Midbrain (tissue), 1 donor: ENCODE measurements at regions not wholly inside any gene's neighbourhood (a gene's known extent, or its start where the extent isn't known, plus 50 kb on each side); places are given as distances from the start of the nearest gene placed in this dataset.
"Not testable (repeated sequence)": the region's sequence is repeated elsewhere in the genome, so short reads cannot be mapped to it uniquely, and the experiment has no call there.

Experiments
- DNase-seq: peaks from one replicate; lab custom pipeline; 2025; lab: John Stamatoyannopoulos, UW

DNA sequence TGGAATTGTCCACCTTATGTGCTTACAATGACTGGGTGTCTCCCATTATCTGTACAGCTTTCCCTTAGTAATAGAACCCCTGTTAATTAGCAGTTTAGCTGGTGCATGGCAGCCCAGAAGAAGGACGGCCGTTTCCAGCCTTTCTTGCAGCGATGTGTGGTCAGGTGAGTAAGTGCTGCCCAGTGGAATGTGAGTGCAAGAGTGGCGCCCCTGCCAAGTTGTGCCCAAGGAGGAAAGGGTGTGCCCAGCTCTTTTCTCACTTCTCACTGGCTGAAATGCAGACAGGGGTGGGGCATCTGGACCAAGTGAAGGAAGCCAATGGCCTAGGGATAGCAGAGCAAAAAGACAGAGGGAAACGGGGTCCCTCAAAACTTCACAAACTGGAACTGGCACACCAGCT lies 296.8 kb downstream of the PREX1 start:
- DNase-seq = no peak

DNA sequence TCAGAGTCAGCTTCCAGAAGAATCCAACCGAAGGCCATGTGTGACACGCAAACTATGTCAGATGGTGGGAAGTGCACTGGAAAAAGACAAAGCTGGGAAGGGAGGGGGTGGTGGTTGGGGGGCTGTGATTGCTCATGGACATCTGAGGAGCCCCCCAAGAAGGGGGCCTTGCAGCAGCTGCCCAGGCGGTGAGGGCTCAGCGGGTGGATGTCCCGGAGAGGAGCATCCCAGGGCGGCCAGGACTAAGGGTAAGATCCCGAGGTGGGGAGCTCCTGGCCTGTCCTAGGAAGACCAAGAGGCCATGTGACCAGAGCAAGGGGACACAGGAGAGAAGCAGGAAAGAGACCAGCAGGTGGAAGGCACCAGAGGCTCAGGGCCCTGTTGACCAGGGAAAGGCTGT lies 299.5 kb downstream of the PREX1 start:
- DNase-seq = no peak

DNA sequence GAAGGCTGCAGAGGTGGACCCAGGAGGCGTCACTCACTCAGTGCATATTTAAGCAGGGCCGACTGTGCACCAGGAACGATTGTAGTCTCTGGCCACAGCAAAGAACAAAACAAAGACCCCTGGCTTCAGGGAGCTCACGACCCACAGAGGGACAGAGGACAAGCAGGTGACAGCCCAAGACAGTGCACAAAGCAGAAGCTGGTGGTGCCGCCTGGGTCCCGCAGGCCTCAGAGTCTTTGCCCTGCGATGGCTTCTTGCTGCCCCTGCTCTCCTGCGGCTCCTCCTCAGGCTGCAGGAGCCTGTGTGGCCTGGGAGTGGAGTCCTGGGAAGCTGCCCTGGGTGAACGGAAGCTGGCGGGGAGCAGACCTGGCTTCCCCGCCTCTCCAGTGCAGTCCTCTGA lies 300.0 kb downstream of the PREX1 start:
- no peak for DNase-seq

DNA sequence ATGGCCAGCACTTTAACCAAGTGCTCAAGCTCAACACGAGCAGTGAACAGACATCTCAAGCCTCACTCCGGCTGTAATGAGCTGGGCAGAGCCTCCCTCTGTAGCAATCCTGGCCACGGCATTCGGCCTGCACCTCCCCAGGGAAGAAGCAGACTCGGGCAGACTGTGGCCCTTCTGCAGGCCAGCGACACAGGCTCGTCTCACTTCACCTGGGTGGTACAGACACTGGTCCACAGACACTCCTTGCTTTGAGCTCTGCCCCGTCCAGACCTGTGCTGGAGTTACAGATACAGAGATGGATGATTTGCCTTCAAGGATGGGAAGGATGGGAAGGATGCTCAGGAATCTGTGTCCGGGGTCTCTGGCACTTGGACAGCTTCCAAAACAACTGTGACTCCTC lies 300.9 kb downstream of the PREX1 start:
- no peak for DNase-seq

DNA sequence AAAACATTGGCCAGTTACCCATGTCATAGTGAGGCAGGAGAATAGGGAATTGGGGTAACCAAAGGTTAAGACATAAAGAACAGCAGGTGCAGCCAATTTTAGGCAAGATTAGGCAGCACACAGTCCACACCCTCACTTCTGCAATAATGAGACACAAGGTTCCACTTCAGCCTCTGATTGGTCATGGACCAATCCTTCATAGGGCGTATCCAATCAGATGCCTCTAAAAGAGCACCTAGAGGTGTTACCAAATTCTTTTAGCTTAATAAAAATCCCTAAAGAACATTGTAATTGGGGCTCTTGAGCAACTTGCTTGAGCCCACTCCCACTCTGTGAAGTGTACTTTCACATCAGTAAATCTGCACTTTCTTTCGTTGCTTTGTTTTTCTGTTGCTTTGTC lies 302.4 kb downstream of the PREX1 start:
- no peak for DNase-seq

DNA sequence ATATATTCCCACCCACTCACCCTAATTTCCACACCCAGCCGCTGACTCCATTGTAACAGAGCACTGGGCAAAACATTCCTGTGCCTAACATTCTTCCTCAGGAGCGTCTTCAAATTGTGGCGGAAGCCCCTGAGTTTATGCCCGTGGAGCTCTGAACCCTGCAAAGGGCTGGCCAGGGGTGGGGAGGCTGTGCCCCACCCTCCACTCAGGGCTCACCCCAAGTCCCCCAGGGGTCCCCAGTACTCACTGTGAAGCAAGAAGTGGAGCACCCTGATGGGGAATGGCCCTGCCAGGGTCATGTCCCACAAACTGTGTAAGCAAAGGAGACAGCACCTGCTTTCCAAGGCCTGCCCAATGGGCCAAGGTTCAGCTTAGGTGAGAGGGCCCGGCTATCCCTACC lies 303.2 kb downstream of the PREX1 start:
- DNase-seq = no peak

DNA sequence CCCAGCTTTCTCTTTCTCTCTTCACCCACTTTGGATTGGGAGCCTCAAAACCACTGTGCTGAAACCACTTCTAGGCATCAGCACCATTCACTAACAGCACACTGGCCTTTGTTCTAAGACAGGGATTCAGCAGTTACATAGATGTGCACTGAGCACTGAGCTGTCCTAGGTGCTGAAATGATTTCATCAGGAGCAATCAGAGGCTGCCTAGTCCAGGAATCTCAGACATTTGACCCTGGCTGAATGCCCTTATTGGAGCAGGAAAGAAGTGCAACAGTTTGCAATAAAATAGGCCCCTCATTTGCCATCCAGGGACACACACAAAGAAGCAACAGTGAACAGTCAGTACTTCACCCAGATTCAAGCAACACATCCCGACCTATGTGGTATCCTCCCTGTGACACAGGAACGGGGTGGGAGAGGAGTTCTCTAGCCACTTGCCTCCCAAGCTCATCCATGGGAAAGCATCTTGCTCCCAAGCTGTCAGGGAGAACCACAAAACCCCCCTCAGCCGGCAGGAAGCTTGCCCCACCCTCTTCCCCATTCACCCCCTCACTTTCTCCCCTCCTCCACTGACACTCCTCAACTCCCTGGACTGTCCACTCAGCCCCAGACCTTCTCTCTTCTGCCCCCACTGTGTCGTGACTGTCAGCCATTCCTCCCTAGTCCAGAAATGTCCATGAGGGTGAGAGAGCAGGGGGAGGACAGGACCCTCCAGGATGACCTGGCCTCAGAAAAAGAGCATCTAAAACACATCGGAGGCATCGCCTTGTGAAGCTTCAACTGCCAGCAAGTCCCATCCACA lies 304.4 kb downstream of the PREX1 start:
- no peak for DNase-seq

DNA sequence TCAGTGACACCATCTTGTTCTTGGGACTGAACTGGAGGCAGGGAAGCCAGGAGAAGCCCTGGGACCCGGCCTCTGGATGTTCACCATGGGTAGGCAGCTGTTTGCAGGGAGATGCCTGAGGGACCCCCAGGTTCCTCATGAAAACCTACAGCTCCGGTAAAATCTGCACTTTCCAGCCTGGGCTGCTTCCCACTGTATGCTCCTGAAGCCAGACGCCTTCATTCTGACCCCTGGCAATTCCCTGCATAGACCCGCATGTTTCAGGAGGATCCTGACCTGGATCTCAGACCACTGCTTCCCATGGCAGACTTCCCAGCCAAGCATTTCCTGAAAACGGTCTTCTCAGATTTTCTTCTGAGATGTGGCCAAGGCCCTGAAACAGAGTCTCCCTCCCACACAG lies 306.7 kb downstream of the PREX1 start:
- no peak for DNase-seq

DNA sequence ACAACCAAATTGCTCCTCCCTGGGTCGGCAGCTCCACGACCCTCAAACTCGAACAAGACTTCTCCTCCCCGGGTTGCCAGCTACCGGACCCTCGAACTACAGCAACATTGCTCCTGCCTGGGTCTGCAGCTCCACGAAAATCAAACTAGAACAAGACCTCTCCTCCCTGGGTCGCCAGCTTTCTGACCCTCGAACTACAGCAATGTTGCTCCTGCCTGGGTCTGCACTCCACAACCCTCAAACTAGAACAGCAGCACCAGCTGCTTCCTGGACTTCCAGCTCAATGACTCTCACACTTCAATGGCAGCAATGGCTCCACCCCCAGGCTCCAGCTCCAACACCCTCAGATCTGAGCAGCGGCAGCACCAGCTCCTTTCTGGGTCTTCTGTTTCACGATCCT lies 311.6 kb downstream of the PREX1 start:
- DNase-seq = not testable (repeated sequence)

DNA sequence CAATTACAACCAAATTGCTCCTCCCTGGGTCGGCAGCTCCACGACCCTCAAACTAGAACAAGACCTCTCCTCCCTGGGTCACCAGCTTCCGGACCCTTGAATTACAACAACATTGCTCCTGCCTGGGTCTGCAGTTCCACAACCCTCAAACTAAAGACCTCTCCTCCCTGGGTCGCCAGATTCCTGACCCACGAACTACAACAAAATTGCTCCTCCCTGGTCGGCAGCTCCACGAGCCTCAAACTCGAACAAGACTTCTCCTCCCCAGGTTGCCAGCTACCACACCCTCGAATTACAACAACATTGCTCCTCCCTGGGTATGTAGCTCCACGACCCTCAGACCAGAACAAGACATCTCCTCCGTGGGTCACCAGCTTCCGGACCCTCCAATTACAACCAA lies 313.2 kb downstream of the PREX1 start:
- DNase-seq = not testable (repeated sequence)

DNA sequence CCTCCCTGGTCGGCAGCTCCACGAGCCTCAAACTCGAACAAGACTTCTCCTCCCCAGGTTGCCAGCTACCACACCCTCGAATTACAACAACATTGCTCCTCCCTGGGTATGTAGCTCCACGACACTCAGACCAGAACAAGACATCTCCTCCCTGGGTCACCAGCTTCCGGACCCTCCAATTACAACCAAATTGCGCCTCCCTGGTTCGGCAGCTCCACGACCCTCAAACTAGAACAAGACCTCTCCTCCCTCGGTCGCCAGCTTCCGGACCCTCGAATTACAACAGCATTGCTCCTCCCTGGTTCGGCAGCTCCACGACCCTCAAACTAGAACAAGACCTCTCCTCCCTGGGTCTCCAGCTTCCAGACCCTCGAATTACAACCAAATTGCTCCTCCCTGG lies 315.3 kb downstream of the PREX1 start:
- DNase-seq = not testable (repeated sequence)

DNA sequence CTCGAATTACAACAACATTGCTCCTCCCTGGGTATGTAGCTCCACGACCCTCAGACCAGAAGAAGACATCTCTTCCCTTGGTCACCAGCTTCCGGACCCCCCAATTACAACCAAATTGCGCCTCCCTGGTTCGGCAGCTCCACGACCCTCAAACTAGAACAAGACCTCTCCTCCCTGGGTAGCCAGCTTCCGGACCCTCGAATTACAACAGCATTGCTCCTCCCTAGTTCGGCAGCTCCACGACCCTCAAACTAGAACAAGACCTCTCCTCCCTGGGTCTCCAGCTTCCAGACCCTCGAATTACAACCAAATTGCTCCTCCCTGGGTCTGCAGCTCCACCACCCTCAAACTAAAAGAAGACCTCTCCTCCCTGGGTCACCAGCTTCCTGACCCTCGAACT lies 322.7 kb downstream of the PREX1 start:
- not testable (repeated sequence) for DNase-seq

DNA sequence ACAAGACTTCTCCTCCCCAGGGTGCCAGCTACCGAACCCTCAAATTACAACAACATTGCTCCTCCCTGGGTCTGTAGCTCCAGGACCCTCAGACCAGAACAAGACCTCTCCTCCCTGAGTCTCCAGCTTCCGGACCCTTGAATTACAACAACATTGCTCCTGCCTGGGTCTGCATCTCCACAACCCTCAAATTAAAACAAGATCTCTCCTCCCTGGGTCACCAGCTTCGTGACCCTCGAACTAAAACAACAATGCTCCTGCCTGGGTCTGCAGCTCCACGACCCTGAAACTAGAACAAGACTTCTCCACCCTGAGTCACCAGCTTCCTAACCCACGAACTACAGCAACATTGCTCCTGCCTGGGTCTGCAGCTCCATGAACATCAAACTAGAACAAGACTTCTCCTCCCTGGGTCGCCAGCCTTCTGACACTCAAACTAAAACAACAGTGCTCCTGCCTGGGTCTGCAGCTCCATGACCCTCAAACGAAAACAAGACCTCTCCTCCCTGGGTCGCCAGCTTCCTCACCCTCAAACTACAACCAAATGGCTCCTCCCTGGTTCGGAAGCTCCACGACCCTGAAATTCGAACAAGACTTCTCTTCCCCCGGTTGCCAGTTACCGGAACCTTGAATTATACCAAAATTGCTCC lies 324.5 kb downstream of the PREX1 start:
- DNase-seq = no peak

DNA sequence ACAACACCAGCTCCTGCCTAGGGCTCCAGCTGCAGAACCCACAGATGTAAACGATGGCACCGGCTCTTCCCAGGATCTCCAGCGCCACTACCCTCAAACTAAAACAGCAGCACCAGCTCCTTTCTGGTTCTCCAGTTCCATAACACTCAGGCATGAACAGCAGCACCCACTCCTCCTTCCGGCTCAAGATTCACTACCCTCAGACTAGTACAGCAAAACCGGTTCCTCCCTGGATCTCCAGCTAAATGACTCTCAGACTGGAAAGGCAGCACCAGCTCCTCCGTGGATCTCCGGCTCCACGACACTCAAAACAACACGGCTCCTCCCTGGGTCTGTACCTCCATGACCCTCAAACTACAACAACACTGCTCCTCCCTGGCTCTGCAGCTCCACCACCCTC lies 325.0 kb downstream of the PREX1 start:
- DNase-seq = no peak

DNA sequence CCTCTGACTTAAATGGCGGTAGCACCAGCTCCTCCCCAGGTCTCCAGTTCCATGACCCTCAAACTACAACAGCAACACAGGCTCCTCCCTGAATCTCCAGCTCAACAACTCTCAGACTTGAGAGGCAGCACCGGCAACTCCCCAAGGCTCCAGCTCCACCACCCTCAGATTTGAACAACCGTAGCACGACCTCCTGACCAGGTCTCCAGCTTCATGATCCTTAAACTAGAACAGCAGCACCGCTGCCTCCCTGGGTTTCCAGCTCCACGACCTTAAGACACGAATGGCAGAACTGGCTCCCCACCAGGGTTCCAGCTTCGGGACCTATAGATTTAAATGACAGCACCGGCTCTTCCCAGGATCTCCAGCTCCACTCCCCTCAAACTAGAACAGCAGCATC lies 325.8 kb downstream of the PREX1 start:
- DNase-seq = no peak

DNA sequence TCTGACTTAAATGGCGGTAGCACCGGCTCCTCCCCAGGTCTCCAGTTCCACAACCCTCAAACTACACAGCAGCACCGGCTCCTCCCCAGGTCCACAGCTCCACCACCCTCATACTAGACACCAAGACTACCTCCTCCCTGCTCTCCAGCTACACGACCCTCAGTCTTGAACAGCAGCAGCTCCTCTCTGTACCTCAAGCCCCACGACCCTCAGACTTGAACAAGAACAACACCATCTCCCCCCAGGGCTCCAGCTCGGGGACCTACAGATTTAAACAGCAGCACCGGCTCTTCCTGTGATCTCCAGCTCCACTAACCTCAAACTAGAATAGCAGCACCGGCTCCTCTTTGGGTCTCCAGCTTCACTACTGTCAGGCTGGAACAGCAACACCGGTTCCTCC lies 326.9 kb downstream of the PREX1 start:
- not testable (repeated sequence) for DNase-seq

DNA sequence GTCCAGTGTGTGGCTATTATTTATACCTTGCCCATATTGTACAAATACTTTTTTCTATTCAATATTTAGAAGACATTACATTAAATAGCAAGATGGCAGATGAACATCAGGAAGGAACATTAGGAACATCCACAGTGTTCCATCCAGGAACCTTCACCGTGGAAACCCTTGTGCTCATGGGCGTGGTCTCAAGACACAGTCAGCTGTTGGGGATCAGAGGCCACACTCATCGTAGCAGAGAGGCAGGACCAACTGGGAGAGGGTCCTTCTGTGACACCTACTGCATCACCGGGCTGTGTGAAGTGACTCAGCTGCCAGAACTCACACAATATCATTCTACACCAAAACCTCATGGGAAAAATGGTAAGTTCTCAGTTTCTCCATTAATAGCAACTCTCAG lies 328.9 kb downstream of the PREX1 start:
- DNase-seq = not testable (repeated sequence)

DNA sequence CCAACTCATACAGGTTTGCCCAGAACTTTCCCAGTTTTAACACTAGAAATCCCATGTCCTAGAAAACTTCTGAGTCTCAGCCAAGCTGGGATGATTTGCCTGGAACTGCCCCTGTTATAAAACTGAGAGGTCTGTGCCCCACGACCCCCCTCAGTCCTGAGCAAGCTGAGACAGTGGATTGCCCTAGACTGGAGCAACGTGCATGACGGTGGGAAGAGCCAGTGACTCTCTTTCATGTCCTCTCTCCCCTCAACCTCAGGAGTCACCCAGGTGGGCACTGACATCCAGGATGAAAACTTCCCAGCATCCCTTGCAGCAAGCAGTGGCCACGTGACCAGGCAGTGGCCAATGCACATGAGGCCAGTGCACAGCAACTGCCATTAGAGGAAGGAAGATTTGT lies 329.7 kb downstream of the PREX1 start:
- not testable (repeated sequence) for DNase-seq

DNA sequence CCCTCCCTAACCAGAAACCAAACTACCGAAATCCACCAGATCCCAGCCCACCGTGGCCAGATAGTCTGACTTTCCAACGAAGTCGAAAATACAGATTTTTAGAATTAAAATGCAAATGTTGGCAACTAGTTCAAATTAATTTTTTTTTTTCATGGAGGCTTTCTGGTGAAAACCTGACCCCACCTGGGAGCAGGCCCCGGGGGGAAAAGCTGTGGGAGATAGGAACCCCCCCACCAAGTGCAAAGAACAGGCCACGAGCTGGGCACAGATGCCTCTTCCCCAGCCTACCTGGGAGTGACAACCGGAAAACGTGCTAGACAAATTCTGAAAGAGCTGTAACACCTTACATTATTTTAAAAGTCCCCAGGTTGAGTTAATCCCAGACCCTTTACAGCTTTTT lies 333.8 kb downstream of the PREX1 start:
- no peak for DNase-seq

DNA sequence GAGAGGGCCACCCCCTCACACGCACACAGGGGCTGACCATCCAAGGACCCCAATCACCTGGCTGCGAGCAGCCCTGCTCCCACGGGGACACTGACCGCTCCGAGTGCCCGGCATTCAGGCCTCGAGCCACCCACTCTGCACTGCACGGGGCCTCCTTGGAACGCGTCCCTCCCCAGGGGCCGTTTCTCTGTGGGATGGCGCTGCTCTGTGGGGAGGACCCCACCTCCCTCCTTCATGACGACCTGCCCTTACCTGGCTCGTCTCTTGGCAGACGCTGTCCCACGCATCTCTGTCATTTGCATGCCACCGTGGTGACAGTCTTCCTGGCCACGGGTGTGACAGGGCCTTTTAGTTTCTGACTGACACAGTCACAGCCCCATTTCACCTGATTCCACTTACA lies 334.5 kb downstream of the PREX1 start:
- DNase-seq = not testable (repeated sequence)

DNA sequence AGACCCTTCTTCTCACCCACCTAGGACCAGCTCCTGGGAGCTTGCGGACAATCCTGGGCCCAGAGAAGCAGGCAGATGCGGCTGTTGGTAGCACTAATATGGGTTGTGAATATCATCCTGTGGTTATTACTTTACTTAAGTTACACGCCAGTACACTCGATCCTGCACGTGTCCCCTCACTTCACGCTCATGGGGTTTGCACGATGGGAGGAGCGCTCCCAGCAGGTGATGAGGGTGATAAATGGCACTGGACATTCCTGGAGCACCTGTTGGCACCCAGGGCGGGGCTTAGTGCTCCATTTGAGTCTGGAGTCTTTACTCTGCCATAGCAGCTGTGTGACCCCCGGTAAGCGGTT lies 335.1 kb downstream of the PREX1 start:
- DNase-seq = no peak

DNA sequence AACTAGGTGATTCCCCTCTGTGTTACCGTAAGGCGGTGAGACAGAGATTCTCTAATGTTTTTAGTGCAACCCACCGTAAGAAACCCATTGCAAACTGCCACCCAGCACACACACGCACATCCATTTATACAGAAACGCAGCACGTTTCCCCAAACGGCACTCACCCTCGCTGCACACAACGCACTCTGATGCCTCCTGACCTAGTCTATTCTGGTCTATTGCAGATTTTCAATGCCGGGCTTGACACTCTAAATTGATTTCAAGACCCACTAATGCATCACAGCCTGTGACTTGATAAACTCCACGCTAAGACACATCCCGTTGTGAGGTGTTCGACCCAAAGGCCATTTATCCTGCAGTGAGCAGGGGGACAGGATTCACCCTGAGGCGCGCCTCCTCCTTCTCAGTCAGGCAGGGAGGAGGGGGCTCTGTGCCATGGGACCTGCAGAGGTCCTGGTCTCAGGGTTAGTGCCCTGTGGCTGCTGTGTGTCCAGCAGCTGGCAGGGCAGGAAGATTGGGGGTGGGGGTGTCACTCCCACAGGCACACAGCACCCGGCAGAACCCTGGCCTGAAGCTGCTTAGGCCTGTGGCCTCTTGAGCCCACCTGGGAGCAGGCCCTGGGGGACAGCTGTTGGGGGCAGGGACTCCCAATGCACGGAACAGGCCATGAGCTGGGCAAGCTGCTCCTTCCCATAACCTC lies 335.6 kb downstream of the PREX1 start:
- no peak for DNase-seq
